Small intestine (tissue), 7 donors: ENCODE measurements at regions not wholly inside any gene's neighbourhood (a gene's known extent, or its start where the extent isn't known, plus 50 kb on each side); places are given as distances from the start of the nearest gene placed in this dataset.

ENCODE experiments used
- DNase-seq, 2 donors: peaks; one replicate each; pipeline versions ENCODE4 v3.0.0 to v3.0.0-alpha.2; 2013
- FAIRE-seq: peaks from 2 replicates; lab custom pipeline; 2012; peaks lifted over from hg19 to GRCh38; lab: Jason Lieb, UNC
- H3K27ac ChIP-seq, 3 donors: one replicate each; pipeline ENCODE4 v1.5.1; 2013; ENCODE audit warnings: low read length in 2 of 3, mild to moderate bottlenecking in 2 of 3, control low read depth in 1 of 3, inconsistent platforms in 1 of 3, low read depth in 1 of 3, moderate library complexity in 1 of 3
- H3K27me3 ChIP-seq, 3 donors: one replicate each; pipeline ENCODE4 v1.6.1; 2013; ENCODE audit warnings: low read length in 3 of 3, inconsistent platforms in 1 of 3; ENCODE audit not compliant: control insufficient read depth in 3 of 3, insufficient read depth in 3 of 3
- H3K36me3 ChIP-seq, 3 donors: one replicate each; pipeline ENCODE4 v1.6.1; 2013; ENCODE audit warnings: low read length in 3 of 3, inconsistent platforms in 1 of 3, low read depth in 1 of 3, mild to moderate bottlenecking in 1 of 3, moderate library complexity in 1 of 3; ENCODE audit not compliant: control insufficient read depth in 3 of 3, insufficient read depth in 2 of 3
- H3K4me1 ChIP-seq, 3 donors: one replicate each; pipeline ENCODE4 v1.6.1; 2013; ENCODE audit warnings: low read length in 2 of 3, inconsistent platforms in 1 of 3, low read depth in 1 of 3, mild to moderate bottlenecking in 1 of 3, moderate library complexity in 1 of 3; ENCODE audit not compliant: control insufficient read depth in 3 of 3, insufficient read depth in 2 of 3
- H3K4me3 ChIP-seq, 3 donors: one replicate each; pipeline ENCODE4 v1.5.1; 2013; ENCODE audit warnings: low read length in 3 of 3, control low read depth in 1 of 3, inconsistent platforms in 1 of 3, low read depth in 1 of 3, mild to moderate bottlenecking in 1 of 3, moderate library complexity in 1 of 3
- H3K9me3 ChIP-seq, 2 donors: one replicate each; pipeline ENCODE4 v1.6.1; 2013; ENCODE audit warnings: low read depth in 1 of 2, low read length in 1 of 2; ENCODE audit not compliant: control insufficient read depth in 2 of 2, insufficient read depth in 1 of 2
- WGBS, 3 donors: extraction: QIAGEN DNeasy Blood & Tissue Kit; methylation state at CpG; one replicate each; pipeline ENCODE4 v1.1.7; 2013; 5-methylcytosine and 5-hydroxymethylcytosine counted together
- donor health status: healthy with polysubstance abuse.
- donor health status: control.
- donor health status: control.
- donor health status: Bipolar disorder and iron deficiency.
- donor health status: healthy.

DNA sequence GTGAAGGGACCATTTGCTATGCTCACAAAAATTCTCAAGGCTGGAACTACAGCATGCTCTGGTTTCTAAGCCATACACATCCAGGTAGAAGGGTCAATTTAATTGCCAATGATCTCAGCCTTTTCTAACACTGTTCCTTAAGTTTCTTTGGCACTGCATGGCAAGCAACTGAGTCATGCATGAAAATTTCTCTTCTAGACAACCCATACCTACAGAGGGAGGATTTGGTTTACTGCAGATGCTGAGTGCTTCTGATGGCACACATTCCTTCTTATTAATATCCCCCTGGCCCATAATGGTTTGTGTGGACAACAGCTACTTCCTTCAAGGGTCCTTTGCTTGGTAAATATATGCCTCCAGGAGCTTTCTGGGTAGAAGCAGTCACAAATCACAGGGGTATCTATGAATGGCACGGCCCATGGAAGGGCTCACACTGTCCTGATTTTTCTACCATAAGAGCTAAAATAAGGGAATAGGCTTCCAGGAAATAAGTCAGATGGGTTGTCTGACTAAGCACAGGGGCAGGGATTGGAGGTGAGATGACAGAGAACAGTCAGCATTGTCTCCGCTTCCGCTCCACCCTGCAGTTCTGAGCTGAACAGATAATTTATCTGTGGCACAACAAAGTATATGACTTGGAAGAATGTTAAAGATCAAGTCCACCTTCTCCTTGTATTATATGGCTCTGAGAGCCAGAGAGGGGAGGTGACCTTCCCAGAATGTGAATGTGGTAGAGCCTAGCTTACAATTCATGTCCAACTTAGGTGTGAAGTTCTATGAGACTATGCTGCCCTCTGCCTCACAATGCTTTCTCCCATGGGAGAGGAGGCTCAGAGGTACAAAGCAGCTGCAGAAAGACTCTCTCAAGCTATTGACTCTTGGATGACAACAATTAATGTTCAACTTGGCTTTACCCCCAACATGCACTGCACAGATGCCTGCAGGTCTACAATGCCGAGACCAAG, 199.2 kb upstream of the TNP1 start:
- Histone ChIP-seq H3K9me3 (no peaks in the 10 kb centered on the region), H3K27ac (no peak overlapping the region), H3K4me3 (no peak overlapping the region), H3K36me3 (no peaks in the 10 kb centered on the region), H3K27me3 (peaks cover 0 to under 1% (median 0%) of the 10 kb centered on the region in 3 donors), H3K4me1 (no peaks in the 10 kb centered on the region)
- DNase-seq (peak in 1 of 2 donors; percentile 17), FAIRE-seq (no peak)
- 90 to 96% (median 93%) methylated on average over 4 of the region's 4 CpGs for WGBS, 3 donors

GRCh38 chr2:217057773-217058172, 197.9 kb upstream of the TNP1 start:
- FAIRE-seq (no peak), DNase-seq (no peak)
- Histone ChIP-seq H3K27me3 (peaks cover 0 to 2% (median 0%) of the 10 kb centered on the region in 3 donors), H3K36me3 (no peaks in the 10 kb centered on the region), H3K27ac (no peak overlapping the region), H3K4me1 (no peaks in the 10 kb centered on the region), H3K9me3 (no peaks in the 10 kb centered on the region), H3K4me3 (no peak overlapping the region)
- WGBS, 3 donors: 77 to 93% (median 87%) methylated on average over 3 of the region's 3 CpGs

DNA sequence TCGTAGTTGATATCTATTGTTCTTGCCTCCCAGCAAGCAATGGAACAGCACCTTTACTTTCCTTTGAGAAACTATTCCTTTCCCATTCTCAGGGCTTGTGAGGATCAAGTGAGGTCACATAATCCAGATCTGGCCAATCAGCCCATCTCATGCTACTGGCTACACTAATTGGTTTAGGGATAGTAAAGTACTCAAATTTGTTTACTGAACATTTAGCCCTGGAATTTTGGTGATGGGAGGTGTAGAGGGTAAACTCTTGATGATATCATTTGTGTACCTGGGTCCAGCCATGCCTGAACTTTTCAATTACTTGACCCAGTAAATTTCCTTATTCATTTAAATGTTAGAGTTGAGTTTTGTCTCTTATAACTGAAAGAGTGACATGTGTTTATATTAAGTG, 195.8 kb upstream of the TNP1 start:
- FAIRE-seq (no peak), DNase-seq (no peak)
- no peak overlapping the region for H3K27ac ChIP-seq
- WGBS, 3 donors: 71 to 88% (median 75%) methylated on average over 1 of the region's 1 CpG
- H3K4me3 ChIP-seq: no peak overlapping the region
- H3K9me3 ChIP-seq: no peaks in the 10 kb centered on the region
- H3K27me3 ChIP-seq: peaks cover 0 to 2% (median 0%) of the 10 kb centered on the region in 3 donors
- H3K4me1 ChIP-seq: no peaks in the 10 kb centered on the region
- H3K36me3 ChIP-seq: no peaks in the 10 kb centered on the region

DNA sequence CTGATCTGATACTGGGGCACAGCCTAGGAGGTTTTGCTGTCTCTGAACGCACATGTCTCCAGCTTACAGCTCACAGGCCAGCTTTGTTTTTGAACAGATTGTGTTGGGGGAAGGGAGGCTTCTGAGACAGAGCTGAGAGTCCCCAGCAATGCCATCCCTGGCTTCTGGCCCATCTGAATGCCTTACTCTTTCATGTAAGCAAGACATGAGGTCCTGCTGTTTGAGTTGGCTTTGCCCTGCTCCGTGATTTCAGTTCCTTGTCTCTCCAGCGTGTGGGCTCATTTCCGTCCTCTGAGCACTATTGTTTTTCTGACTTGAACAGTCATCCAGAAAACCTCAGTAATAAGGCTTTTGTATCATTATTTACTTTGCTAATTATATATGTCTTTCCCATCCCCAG, 194.9 kb upstream of the TNP1 start:
- no peaks in the 10 kb centered on the region for H3K36me3 ChIP-seq
- no peaks in the 10 kb centered on the region for H3K9me3 ChIP-seq
- 64 to 77% (median 64%) methylated on average over 4 of the region's 4 CpGs for whole genome bisulfite sequencing, 3 donors
- peaks cover 0 to 2% (median 0%) of the 10 kb centered on the region in 3 donors for H3K27me3 ChIP-seq
- DNase-seq: no peak
- FAIRE-seq: no peak
- H3K4me1 ChIP-seq: no peaks in the 10 kb centered on the region
- H3K4me3 ChIP-seq: no peak overlapping the region
- H3K27ac ChIP-seq: no peak overlapping the region

DNA sequence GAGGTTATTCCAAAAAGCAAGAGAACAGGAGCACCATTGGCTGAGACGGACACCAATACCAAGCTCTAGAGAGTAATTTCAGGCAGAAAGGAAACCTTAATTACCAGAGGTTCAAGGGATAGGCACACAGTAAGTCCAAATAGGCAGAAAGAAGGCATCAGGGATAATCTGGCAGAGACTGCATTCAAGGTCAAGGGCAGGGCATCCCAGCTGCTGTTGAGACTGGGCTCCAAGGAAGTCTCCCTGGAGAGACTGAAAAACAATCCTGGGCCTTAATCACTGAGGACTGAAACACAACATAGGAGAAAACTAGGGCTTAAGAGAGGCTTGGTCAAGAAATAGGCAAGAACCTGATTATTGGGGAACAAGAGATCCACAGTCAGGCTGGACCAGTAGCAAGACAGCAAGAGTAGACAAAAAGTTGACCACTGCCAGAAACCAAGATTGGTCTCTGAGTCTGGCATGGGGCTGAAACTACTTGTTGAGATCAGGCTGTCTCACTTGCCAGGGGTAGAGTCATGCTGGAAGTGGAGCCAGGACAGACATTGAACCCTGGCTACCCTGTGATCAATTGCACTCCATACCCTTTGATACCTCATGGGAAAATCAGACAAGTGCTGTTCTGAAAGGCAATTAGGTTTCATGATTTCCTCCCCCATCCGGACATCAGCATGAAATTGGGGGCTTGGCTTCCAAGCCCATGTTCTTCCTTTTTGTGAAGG, 193.2 kb upstream of the TNP1 start:
- no peak for DNase-seq
- Histone ChIP-seq H3K27ac (no peak overlapping the region), H3K27me3 (peaks cover 0 to 5% (median 0%) of the 10 kb centered on the region in 3 donors), H3K4me1 (no peaks in the 10 kb centered on the region), H3K36me3 (no peaks in the 10 kb centered on the region), H3K9me3 (no peaks in the 10 kb centered on the region), H3K4me3 (no peak overlapping the region)
- WGBS, 3 donors: 82 to 90% (median 84%) methylated on average over 2 of the region's 2 CpGs
- no peak for FAIRE-seq

GRCh38 chr2:217051416-217051815, 191.6 kb upstream of the TNP1 start:
- Histone ChIP-seq H3K27ac (no peak overlapping the region), H3K4me3 (no peak overlapping the region), H3K9me3 (no peaks in the 10 kb centered on the region), H3K4me1 (no peaks in the 10 kb centered on the region), H3K27me3 (peaks cover 0 to 5% (median 0%) of the 10 kb centered on the region in 3 donors), H3K36me3 (no peaks in the 10 kb centered on the region)
- DNase-seq: no peak
- no peak for FAIRE-seq
- WGBS, 3 donors: 80 to 88% (median 80%) methylated on average over 2 of the region's 2 CpGs

DNA sequence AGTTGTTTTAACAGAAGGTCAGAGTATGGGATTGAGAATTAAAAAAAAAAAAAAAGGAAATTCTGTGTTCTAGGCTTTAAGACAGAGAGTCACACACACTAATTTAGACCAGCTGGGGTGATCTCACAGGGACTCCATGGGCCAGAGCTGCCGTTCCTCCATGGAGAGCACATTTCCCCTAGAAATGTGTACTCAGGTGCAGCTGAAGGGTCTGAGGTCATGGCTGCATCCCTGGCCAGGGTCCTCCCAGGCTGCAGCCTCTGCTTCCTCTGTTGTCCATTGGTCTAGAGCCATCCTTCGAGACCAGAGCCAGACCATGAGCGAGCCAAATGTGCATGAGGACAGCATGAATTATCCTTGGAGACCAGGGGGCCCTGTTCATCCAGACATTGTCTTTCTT, 190.1 kb upstream of the TNP1 start:
- Histone ChIP-seq H3K27ac (no peak overlapping the region), H3K27me3 (peaks cover 0 to 5% (median 0%) of the 10 kb centered on the region in 3 donors), H3K4me3 (no peak overlapping the region), H3K9me3 (no peaks in the 10 kb centered on the region), H3K4me1 (no peaks in the 10 kb centered on the region), H3K36me3 (no peaks in the 10 kb centered on the region)
- no peak for DNase-seq
- FAIRE-seq: no peak
- 61 to 69% (median 68%) methylated on average over 3 of the region's 3 CpGs for WGBS, 3 donors

- FAIRE-seq: no peak
- WGBS, 3 donors: 61 to 77% (median 63%) methylated on average over 7 of the region's 7 CpGs
- Histone ChIP-seq H3K27ac (no peak overlapping the region), H3K4me3 (no peak overlapping the region), H3K9me3 (no peaks in the 10 kb centered on the region), H3K36me3 (no peaks in the 10 kb centered on the region), H3K27me3 (peaks cover 0 to 5% (median 0%) of the 10 kb centered on the region in 3 donors), H3K4me1 (no peaks in the 10 kb centered on the region)
- DNase-seq: no peak
Measured at GRCh38 chr2:217049422-217049821, 189.6 kb upstream of the TNP1 start.
